Left lobe of liver (tissue), 2 donors: ENCODE measurements at regions not wholly inside any gene's neighbourhood (a gene's known extent, or its start where the extent isn't known, plus 50 kb on each side); places are given as distances from the start of the nearest gene placed in this dataset.
"Not testable (repeated sequence)": the region's sequence is repeated elsewhere in the genome, so short reads cannot be mapped to it uniquely, and the experiment has no call there.

ENCODE experiments used
- ATAC-seq: fragments of 200-7000 bp; cut with Tn5 transposase; one replicate; pipeline ENCODE4 v1.9.1; 2020; ENCODE audit warnings: mild to moderate bottlenecking, moderate library complexity
- DNase-seq: peaks from one replicate; pipeline ENCODE4 v3.0.0-alpha.2; 2020; ENCODE audit warnings: low spot score
- donor health status: DM: no; HTN: no; CAD: no; lungs with moderate emphysema.
- donor health status: DM: no; HTN: yes; CAD: no.

GRCh38 chr5:153212471-153212870 is 278.0 kb upstream of the GRIA1 start:
- DNase-seq, result no peak
- no peak for ATAC-seq

- DNase-seq (no peak), ATAC-seq (no peak)
Measured at GRCh38 chr5:153222936-153223335, 267.5 kb upstream of the GRIA1 start.

- DNase-seq (no peak), ATAC-seq (no peak)
Measured at GRCh38 chr5:153223376-153223775, 267.1 kb upstream of the GRIA1 start.

GRCh38 chr5:153224651-153225050 is 265.8 kb upstream of the GRIA1 start:
- ATAC-seq, result no peak
- DNase-seq, result no peak

- no peak for DNase-seq
- no peak for ATAC-seq
Measured at GRCh38 chr5:153233933-153234332, 256.5 kb upstream of the GRIA1 start.

GRCh38 chr5:153236319-153236718 is 254.2 kb upstream of the GRIA1 start:
- DNase-seq (no peak), ATAC-seq (no peak)

- DNase-seq, result no peak
- no peak for ATAC-seq
Measured at GRCh38 chr5:153237671-153238332, 252.7 kb upstream of the GRIA1 start.

- DNase-seq (no peak), ATAC-seq (no peak)
Measured at GRCh38 chr5:153257381-153257780, 233.1 kb upstream of the GRIA1 start.

- no peak for ATAC-seq
- DNase-seq, result no peak
Measured at GRCh38 chr5:153258469-153258868, 232.0 kb upstream of the GRIA1 start.

GRCh38 chr5:153267506-153267905 is 223.0 kb upstream of the GRIA1 start:
- DNase-seq, result no peak
- no peak for ATAC-seq

GRCh38 chr5:153275695-153276094 is 214.8 kb upstream of the GRIA1 start:
- no peak for ATAC-seq
- DNase-seq, result no peak

- DNase-seq (no peak), ATAC-seq (no peak)
Measured at GRCh38 chr5:153276151-153276550, 214.3 kb upstream of the GRIA1 start.

- DNase-seq, ATAC-seq: not testable (repeated sequence)
Measured at GRCh38 chr5:153296251-153296844, 194.1 kb upstream of the GRIA1 start.

- no peak for DNase-seq
- ATAC-seq, result no peak
Measured at GRCh38 chr5:153299891-153300290, 190.6 kb upstream of the GRIA1 start.

GRCh38 chr5:153308282-153308681 is 182.2 kb upstream of the GRIA1 start:
- DNase-seq (no peak), ATAC-seq (no peak)

- ATAC-seq (no peak), DNase-seq (no peak)
Measured at GRCh38 chr5:153318556-153318955, 171.9 kb upstream of the GRIA1 start.

- DNase-seq (no peak), ATAC-seq (no peak)
Measured at GRCh38 chr5:153321478-153321877, 169.0 kb upstream of the GRIA1 start.

- DNase-seq, result no peak
- ATAC-seq, result no peak
Measured at GRCh38 chr5:153340139-153340538, 150.3 kb upstream of the GRIA1 start.

- ATAC-seq, result no peak
- no peak for DNase-seq
Measured at GRCh38 chr5:153340738-153341137, 149.7 kb upstream of the GRIA1 start.

- DNase-seq (no peak), ATAC-seq (no peak)
Measured at GRCh38 chr5:153342487-153342886, 148.0 kb upstream of the GRIA1 start.

- ATAC-seq (no peak), DNase-seq (no peak)
Measured at GRCh38 chr5:153347611-153348010, 142.9 kb upstream of the GRIA1 start.

- ATAC-seq, result no peak
Measured at GRCh38 chr5:153350175-153350883, 140.1 kb upstream of the GRIA1 start.

More at GRCh38 chr5:153350175-153350883, 140.1 kb upstream of the GRIA1 start:
- DNase-seq, result no peak
